K562 (cell line): ENCODE measurements at regions not wholly inside any gene's neighbourhood (a gene's known extent, or its start where the extent isn't known, plus 50 kb on each side); places are given as distances from the start of the nearest gene placed in this dataset.

ENCODE experiments used
- CREBBP ChIP-seq: IDR thresholded peaks from one replicate; pipeline ENCODE4 v1.6.1; 2012; ENCODE audit warnings: low read depth, mild to moderate bottlenecking, control low read depth, inconsistent platforms, low read length
- MTA1 ChIP-seq: fragments of 450-650 bp; IDR thresholded peaks from 2 replicates; pipeline ENCODE4 v1.6.1; 2017; ENCODE audit warnings: borderline replicate concordance
- TAF1 ChIP-seq: IDR thresholded peaks from 2 replicates; pipeline ENCODE4 v1.6.1; 2011; ENCODE audit warnings: mild to moderate bottlenecking, low read length, moderate library complexity; ENCODE audit not compliant: insufficient read depth, control insufficient read depth, severe bottlenecking; ENCODE audit errors: extremely low read depth
- TEAD1 ChIP-seq, 2 experiments: fragments of 450-650 bp in 1 of 2; sonication (generic) in 1 of 2; formaldehyde crosslinking; IDR thresholded peaks; 2 replicates each; pipeline versions ENCODE4 v1.4.0 to v1.8.0; 2020 to 2022; ENCODE audit warnings: mild to moderate bottlenecking in 2 of 2, missing genetic modification reagents in 1 of 2
- ZNF354B ChIP-seq: fragments of 250-450 bp; sonication (Bioruptor Pico); IDR thresholded peaks from 2 replicates; pipeline ENCODE4 v1.4.0; 2020
- ZNF444 ChIP-seq: fragments of 250-450 bp; sonication (Bioruptor Pico); IDR thresholded peaks from 2 replicates; pipeline ENCODE4 v1.4.0; 2020; ENCODE audit warnings: mild to moderate bottlenecking, moderate library complexity

DNA sequence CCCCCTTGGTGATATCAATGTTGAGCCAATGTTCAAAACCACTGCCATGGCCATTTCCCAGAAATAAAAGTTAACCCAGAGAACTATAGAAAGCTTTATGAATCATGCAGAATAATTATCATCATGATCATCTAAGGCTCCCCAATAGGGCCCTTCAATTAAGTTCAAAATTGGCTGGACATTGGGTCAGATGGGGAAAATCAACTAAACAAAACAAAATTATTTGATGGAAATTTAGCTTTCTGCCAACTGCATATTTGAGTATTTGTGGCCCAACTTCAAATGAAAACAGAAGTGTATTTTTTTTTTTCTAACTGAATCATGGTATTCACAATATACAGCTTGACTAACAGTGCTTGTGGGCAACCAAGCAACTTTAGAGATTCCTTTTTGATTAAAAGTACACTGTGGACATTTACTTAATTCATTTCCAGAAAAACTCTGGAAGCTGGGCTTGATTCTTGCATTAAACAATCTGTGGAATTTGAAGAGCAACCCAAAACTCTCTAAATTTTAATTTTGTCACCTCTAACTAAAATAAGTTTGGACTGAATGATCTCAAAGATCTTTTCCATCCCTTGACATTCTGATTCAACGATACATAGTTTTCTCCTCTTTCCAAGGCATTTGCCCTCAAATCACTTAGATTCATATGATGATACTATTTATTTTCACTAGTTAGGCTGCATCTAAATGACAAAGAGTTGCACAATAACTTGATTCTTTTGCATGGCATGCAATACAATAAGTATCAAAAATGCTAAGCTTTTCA is 203.2 kb downstream of the AHR start:
- TF ChIP-seq TAF1 (no peak), ZNF354B (CRISPR knock-in tag) (no peak), ZNF444 (no peak), MTA1 (no peak), CREBBP (no peak), TEAD1 (CRISPR knock-in tag; IDR thresholded peaks at IDR 0.05) (no peak)
